IPS-18c (cell line): ENCODE measurements at regions not wholly inside any gene's neighbourhood (a gene's known extent, or its start where the extent isn't known, plus 50 kb on each side); places are given as distances from the start of the nearest gene placed in this dataset.
"Not testable (repeated sequence)": the region's sequence is repeated elsewhere in the genome, so short reads cannot be mapped to it uniquely, and the experiment has no call there.

Experiments
- H3K4me3 ChIP-seq: 2 replicates; pipeline ENCODE4 v1.7.0; 2013; ENCODE audit warnings: low read depth, mild to moderate bottlenecking, low read length, moderate library complexity; ENCODE audit not compliant: insufficient read depth
- H3K9me3 ChIP-seq: one replicate; pipeline ENCODE4 v1.6.1; 2013; ENCODE audit warnings: mild to moderate bottlenecking, low read length, moderate library complexity; ENCODE audit not compliant: control insufficient read depth, insufficient read depth

DNA sequence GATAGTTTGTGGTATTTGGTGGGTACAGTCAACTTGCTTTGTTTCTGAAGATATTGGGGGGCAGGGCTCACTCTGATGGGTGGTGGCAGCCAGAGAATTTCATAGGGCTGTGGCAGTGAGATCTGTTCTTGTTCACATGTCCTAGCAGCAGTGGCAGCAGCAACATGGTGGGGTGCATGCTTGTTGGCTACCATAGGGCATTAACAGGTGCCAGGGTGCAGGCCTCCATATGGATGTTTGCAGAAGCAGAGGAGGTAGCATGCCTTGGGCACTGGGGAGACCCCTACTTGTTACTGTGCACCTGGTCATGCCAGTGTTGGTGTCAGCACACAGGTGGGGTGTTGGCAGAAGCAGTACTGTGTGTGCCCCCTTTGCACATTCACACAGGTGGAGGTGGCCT is 96.3 kb upstream of the ZC4H2 start:
- no peak overlapping the region for H3K4me3 ChIP-seq
- H3K9me3 ChIP-seq, result peaks cover 3% of the 10 kb centered on the region

DNA sequence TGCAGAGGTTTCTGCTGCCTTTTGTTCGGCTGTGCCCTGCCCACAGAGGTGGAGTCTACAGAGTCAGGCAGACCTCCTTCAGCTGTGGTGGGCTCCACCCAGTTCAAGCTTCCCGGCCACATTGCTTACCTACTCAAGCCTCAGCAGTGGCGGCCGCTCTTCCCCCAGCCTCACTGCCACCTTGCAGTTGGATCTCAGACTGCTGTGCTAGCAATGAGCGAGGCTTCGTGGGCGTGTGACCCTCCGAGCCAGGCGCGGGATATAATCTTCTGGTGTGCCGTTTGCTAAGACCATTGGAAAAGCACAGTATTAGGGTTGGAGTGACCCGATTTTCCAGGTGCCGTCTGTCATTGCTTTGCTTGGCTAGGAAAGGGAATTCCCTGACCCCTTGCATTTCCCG is 82.4 kb upstream of the ZC4H2 start:
- not testable (repeated sequence) for H3K9me3 ChIP-seq, H3K4me3 ChIP-seq

DNA sequence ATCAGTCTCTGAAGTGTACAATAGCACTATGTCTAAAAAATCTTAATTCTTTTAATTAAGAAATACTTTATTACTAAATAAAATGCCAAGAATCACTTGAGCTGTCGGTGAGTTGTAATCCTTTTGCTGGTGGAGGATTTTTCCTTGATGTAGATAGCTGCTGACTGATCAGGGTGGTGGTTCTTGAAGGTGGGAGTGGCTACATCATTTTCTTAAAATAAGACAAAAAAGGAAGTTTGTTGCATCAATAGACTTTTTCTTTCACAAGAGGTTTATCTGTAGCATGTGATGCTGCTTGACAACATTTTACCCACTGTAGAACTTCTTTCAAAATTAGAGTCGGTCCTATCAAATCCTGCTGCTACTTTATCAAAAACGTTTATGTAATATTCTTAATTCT is 68.8 kb upstream of the ZC4H2 start:
- H3K4me3 ChIP-seq, result no peak overlapping the region
- no peaks in the 10 kb centered on the region for H3K9me3 ChIP-seq

DNA sequence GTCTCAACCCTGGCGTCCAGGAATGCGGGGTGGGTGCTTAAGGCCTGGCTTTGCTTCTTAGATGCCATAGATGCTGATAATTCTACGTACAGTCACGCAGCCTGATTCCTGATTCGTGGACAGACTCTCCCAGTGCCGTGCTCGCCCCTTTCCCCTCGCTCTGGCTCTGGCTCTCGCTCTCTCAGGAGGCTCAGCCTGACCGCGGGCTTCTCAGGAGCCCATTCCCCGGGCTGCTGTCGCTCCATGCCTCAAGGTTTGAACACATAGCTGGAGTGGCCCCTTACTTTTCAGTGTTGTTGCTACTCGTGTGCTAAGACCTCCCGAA is 59.2 kb upstream of the ZC4H2 start:
- Histone ChIP-seq H3K9me3 (peaks cover 2% of the 10 kb centered on the region), H3K4me3 (peak overlapping the region; percentile 62)

DNA sequence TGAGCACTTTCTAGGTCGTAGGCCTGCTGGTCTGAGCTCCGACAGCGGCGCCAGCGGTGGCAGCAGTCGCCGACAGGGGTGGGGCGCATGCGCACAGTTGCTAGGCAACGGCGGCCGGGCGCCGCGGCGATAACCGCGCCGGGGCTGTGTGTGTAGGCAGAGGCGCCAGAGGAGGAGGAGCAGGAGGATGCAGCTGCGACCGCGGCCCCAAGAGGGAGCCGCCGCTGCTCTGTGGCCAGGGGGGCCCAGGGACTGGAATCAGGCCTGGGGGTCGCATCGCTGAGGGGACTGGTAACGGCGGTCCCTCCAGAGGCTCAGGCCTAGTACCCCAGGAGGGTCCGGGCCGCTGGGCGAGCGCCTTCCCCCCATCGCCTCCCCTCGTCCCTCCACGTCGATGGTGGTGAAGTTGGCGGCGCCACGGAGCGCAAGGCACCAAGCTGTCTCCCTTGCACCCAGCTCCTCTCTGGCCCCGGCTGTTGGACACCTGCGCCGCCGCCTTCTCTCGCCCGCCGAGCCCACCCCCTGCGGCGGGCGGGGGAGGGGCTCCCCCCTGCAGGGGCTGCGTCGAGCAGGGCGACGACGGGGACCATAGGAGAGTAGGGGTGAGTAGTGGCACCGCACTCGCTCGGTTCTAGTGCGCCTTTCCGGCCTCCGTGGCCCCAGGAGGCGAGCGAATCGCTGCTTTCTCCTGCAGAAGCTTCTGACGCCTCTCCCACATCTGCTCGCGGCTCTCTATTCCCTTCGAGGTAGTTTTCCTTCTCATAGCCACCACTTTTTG is 58.6 kb upstream of the ZC4H2 start, which contains the start of gene ZC3H12B:
Gene ZC3H12B, plus strand, starts transcription at position 159 of the 778 bp plus-strand sequence.
- peak within 1 kb of the TSS; percentile 62 for H3K4me3 ChIP-seq
- H3K9me3 ChIP-seq, result peaks cover 2% of the 10 kb centered on the region

DNA sequence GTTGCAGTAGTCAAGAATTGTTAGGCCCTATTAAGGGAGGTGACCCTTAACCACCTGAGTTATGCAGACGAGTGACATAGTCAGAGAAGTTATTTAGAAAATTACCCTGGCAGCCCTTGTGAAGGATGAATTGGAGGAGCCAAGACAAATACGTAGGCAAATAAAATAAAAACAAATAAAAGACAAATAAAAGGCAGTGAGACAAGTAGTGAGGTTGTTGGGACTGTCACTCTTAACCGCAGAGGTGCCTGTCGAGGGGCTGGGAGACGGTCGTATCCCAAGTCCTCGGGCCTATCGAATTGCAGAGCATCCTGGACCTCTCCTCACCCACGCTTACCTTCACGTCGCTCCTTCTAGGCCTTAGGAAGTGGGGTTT is 58.0 kb upstream of the ZC4H2 start:
- Histone ChIP-seq H3K9me3 (peaks cover 2% of the 10 kb centered on the region), H3K4me3 (peak overlapping the region; percentile 62; the same call in 1 of the 2 replicates)
